GM18508 (cell line): ENCODE measurements at regions not wholly inside any gene's neighbourhood (a gene's known extent, or its start where the extent isn't known, plus 50 kb on each side); places are given as distances from the start of the nearest gene placed in this dataset.

Experiments
- ATAC-seq: cut with Tn5 transposase; IDR thresholded peaks from one replicate; pipeline ENCODE4 v1.9.1; 2021; ENCODE audit warnings: moderate number of reproducible peaks; ENCODE audit not compliant: insufficient read depth, unreplicated experiment

GRCh38 chr18:53689886-53690285, 534.6 kb downstream of the MBD2 start:
- ATAC-seq: no peak

GRCh38 chr18:53686965-53687364, 537.5 kb downstream of the MBD2 start:
- no peak for ATAC-seq

GRCh38 chr18:53682796-53683195, 541.7 kb downstream of the MBD2 start:
- ATAC-seq: no peak

- no peak for ATAC-seq
Measured at GRCh38 chr18:53677480-53677879, 547.0 kb downstream of the MBD2 start.

GRCh38 chr18:53665701-53666100, 558.8 kb downstream of the MBD2 start:
- ATAC-seq: no peak

GRCh38 chr18:53664575-53664974, 559.9 kb downstream of the MBD2 start:
- ATAC-seq: no peak

- ATAC-seq: no peak
Measured at GRCh38 chr18:53660306-53660705, 564.2 kb downstream of the MBD2 start.

GRCh38 chr18:53657257-53657656, 567.2 kb downstream of the MBD2 start:
- no peak for ATAC-seq

- no peak for ATAC-seq
Measured at GRCh38 chr18:53649621-53650020, 574.8 kb downstream of the MBD2 start.

GRCh38 chr18:53644799-53645471, 579.5 kb downstream of the MBD2 start:
- ATAC-seq: no peak

- ATAC-seq: no peak
Measured at GRCh38 chr18:53639687-53640086, 584.8 kb downstream of the MBD2 start.

GRCh38 chr18:53629337-53629736, 595.1 kb downstream of the MBD2 start:
- ATAC-seq: no peak

GRCh38 chr18:53625997-53626599, 598.4 kb downstream of the MBD2 start:
- ATAC-seq: no peak

GRCh38 chr18:53610957-53611356, 613.5 kb downstream of the MBD2 start:
- no peak for ATAC-seq

GRCh38 chr18:53606792-53607191, 617.7 kb downstream of the MBD2 start:
- no peak for ATAC-seq

- no peak for ATAC-seq
Measured at GRCh38 chr18:53605198-53605597, 619.3 kb downstream of the MBD2 start.

- ATAC-seq: no peak
Measured at GRCh38 chr18:53603276-53603675, 621.2 kb downstream of the MBD2 start.

- ATAC-seq: no peak
Measured at GRCh38 chr18:53601344-53601743, 623.1 kb downstream of the MBD2 start.

GRCh38 chr18:53586923-53587322, 637.5 kb downstream of the MBD2 start:
- ATAC-seq: no peak
